Limb (tissue), 2 donors: ENCODE measurements at regions not wholly inside any gene's neighbourhood (a gene's known extent, or its start where the extent isn't known, plus 50 kb on each side); places are given as distances from the start of the nearest gene placed in this dataset.

ENCODE experiments used
- DNase-seq, 2 donors: peaks; one replicate each; pipeline ENCODE4 v3.0.0-alpha.2; 2016; ENCODE audit errors: extremely low spot score in 2 of 2

GRCh38 chr16:54484700-54485099 lies 198.1 kb upstream of the IRX3 start:
- DNase-seq, result no peak

GRCh38 chr16:54482892-54483574 lies 196.4 kb upstream of the IRX3 start:
- no peak for DNase-seq

GRCh38 chr16:54480429-54480828 lies 193.8 kb upstream of the IRX3 start:
- no peak for DNase-seq

DNA sequence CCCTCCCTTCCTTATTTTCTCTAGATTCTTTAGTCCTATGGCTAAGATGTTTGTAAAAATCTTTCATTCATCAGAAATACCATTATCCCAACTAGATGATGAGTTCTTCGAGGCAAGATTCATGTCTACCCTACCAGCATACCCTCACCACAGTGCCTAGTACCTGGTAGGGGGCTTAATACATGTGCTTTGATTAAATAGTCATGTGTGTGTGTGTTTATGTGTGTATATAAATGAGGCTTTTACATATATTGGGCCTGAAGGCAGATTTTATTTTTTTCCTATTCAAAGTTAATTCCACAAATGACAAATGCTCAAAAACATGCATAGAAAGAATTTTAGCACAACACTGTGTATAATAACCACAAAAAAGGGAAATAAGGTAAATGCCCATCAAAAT lies 193.0 kb upstream of the IRX3 start:
- DNase-seq, result no peak

DNA sequence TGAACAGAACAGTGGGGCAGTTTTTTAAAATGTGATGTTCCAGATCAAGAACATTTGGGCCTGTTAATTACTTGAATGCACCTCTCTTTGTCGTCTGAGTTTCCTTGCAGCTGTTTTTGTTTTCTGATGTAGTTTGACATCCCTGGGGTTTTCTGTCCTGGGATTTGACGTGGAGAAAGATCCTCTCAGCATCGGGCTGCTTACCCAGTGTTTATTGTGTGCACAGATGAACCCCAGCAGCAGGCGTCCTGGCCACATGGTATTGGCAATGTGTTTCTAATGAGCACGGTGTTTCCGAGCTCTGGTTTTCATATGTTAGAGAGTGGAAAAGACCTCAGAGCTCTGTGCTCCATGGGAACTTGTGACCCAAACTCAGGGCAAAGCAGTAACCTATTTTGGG lies 191.1 kb upstream of the IRX3 start:
- no peak for DNase-seq

- no peak for DNase-seq
Measured at GRCh38 chr16:54475019-54475601, 188.5 kb upstream of the IRX3 start.

DNA sequence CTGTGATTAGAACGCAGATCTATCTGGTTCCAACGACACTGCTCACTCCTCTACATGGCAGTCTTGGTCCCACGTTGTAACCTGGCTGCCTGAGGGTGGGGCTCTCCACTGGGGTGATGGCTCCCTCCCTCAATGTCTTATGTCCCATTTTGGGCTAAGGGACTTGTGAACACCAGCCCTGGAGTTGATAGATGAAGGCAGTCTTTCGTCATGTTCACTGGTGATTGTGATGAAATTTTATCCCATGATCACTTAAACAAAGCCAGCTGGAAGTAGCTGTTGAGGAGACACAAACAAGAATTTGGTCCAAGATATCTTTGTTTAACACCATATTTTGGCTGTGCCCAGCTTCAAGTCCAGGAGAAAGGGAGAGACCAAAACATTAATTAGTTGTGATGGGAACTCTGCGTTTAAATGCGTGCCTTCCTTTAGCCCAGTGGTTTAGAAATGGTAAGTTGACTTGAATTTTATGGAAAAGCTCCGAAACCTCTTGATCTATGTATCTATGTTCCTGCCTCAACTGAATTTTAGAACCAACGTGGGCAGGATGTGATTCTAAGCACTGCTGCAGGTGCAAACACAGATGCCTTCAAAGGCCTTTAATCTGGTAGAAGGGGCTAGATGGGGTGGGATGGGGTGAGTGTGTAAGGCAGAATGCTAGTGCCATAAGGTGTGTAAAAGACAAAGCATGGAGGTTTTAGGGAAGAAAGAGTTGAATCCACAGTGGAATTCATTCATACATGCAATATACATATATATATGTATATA lies 186.8 kb upstream of the IRX3 start:
- DNase-seq, result no peak

GRCh38 chr16:54467398-54467797 lies 180.8 kb upstream of the IRX3 start:
- DNase-seq, result no peak

- DNase-seq, result no peak
Measured at GRCh38 chr16:54466233-54466632, 179.6 kb upstream of the IRX3 start.

DNA sequence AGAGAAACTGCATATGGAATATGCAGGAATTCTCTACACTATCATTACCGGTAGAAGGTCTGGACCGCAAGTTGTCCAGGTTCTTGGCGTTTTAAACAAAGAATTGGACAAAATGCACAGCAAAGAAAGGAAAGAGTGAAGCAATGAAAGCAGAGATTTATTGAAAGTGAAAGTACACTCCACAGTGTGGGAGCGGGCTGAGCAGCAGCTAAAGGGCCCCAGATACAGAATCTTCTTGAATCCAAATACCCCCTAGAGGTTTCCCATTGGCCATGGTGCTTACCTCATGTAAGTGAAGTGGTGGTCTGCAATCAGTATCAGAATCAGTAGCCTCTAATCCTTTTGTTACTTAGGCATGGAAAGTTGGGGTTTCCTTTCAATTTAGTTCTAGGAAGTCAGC lies 178.5 kb upstream of the IRX3 start:
- no peak for DNase-seq

GRCh38 chr16:54462771-54463170 lies 176.2 kb upstream of the IRX3 start:
- DNase-seq, result no peak

DNA sequence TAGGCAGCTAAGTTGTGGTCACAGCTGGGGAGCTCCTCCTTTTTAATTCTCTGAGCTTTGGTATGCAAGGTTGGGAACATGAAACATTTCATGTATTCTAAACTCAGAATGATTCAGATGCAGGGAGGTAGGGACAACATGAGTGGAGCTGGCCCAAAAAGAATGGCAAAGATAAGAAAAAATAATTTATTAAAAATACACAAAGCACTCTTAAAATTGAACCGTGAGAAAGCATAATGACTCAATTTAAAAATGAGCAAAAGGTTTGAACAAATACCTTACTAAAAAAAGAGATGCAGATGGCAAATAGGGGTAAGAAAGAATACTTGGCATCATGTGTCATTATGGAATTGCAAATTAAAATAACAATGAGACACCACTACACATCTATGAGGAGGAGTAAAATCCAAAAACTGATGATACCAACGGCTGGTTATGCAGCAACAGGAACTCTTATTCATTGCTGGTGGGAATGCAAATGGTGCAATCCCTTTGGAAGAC lies 175.6 kb upstream of the IRX3 start:
- no peak for DNase-seq

DNA sequence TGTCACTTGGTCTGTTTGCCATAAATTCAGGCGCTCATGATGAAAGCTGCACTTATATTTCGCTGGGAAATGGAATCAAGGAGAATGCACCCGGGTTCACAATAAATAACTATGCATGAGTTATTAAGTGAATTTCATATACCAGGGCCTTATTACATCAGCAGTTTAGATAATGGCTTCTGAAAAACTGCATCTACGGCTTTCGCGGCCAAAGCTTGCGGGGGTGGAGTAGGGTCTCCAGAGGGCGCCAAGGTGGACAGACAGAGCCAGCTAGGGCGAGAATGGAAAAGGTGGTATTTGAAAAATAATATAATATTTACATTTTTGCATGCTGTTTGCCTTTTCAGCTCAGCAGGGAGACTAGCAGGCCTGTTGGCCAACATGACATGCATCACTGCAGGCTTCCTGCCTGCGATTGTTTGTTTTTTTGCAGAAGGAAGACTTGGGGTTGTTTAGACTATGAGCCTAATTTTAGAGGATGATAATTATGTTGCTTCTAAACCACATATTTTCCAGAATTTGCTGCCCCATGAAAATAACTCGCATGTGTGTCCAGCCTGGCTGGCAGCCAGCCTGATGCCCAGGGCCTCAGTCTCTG lies 173.8 kb upstream of the IRX3 start:
- DNase-seq, result no peak

DNA sequence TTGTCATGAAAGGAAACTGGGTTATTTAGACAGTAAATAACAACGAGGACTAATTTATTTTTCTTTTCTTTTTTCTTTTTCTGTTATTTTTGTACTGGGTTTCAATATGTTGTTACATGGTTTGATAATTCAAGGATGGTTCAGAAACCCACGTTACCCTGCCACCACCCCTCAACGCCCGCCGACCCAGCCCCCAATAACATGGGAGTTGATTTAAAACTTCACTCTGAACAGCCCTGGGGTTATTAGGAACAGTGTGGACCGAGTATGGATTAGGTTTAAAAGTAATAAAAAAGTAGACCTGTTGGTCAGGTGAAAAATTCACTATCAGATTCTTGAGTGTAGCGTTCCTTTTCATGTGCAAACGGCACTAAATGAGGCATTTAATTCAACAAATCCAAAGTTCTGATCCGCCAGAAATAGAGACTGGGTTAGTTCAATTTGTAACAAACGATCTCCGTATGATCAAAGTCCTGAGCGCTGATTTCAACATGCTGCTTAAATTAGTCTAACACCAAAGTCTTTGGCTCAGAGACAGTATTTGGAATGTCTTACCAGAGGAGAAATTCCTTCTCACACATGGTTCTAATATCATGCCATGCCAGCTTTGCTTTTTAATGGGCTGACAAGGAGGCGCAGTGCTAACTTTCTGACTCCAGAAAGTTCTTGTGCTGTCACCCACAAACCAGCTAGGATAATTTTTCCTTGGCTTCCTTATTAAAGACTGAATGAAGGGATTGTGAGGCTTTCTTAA lies 173.1 kb upstream of the IRX3 start:
- peak in 1 of 2 donors; percentile 40 for DNase-seq

- no peak for DNase-seq
Measured at GRCh38 chr16:54458923-54459322, 172.3 kb upstream of the IRX3 start.

GRCh38 chr16:54456291-54456690 lies 169.7 kb upstream of the IRX3 start:
- DNase-seq, result no peak

- DNase-seq, result no peak
Measured at GRCh38 chr16:54455030-54455725, 168.6 kb upstream of the IRX3 start.

GRCh38 chr16:54454616-54455015 lies 168.0 kb upstream of the IRX3 start:
- DNase-seq, result no peak

- no peak for DNase-seq
Measured at GRCh38 chr16:54453871-54454270, 167.3 kb upstream of the IRX3 start.

GRCh38 chr16:54447576-54448440 lies 161.2 kb upstream of the IRX3 start:
- no peak for DNase-seq
